HepG2 (cell line): ENCODE measurements at regions not wholly inside any gene's neighbourhood (a gene's known extent, or its start where the extent isn't known, plus 50 kb on each side); places are given as distances from the start of the nearest gene placed in this dataset.
"Not testable (repeated sequence)": the region's sequence is repeated elsewhere in the genome, so short reads cannot be mapped to it uniquely, and the experiment has no call there.

Experiments
- ATAC-seq: fragments of 200-7000 bp; cut with Tn5 transposase; 3 replicates; pipeline ENCODE4 v1.9.1; 2020; ENCODE audit warnings: mild to moderate bottlenecking, moderate library complexity
- BruUV-seq: library from RNA; stranded (reverse); fragments of 400-500 nt; replicated peaks from 2 replicates; lab custom pipeline; 2021; lab: Mats Ljungman, UMichigan
- CTCF ChIA-PET: fragments of 300-600 bp; formaldehyde crosslinking; extraction: SDS; loops from one replicate; lab custom pipeline; 2021; ENCODE audit warnings: low total read pairs, inconsistent platforms, low intra/inter-chr PET ratio; lab: Yijun Ruan, JAX
- POLR2A ChIA-PET: fragments of 350-600 bp; sonication (Branson Sonifier 250); formaldehyde crosslinking; loops from one replicate; lab custom pipeline; 2020; ENCODE audit warnings: antibody characterized with exemption, inconsistent platforms; lab: Yijun Ruan, JAX
- DNase-seq: peaks from one replicate; pipeline ENCODE4 v3.0.0-alpha.2; 2015; ENCODE audit warnings: low spot score
- FAIRE-seq: peaks from 3 replicates; lab custom pipeline; 2011; peaks lifted over from hg19 to GRCh38; lab: Jason Lieb, UNC
- H2AFZ ChIP-seq: one replicate; pipeline ENCODE4 v1.6.1; 2011; ENCODE audit warnings: low read length, inconsistent platforms
- H3K27ac ChIP-seq: fragments of 300-600 bp; 3 replicates; pipeline ENCODE4 v1.8.0; 2011; ENCODE audit warnings: mixed run types, mild to moderate bottlenecking, mixed read lengths, low read length, inconsistent platforms; ENCODE audit not compliant: insufficient read depth; ENCODE audit errors: extremely low read length
- H3K27me3 ChIP-seq, 2 experiments: fragments of 200-600 bp in 1 of 2; 2 replicates in 1 of 2; 3 replicates in 1 of 2; pipeline versions ENCODE4 v1.6.0 to v1.8.0; 2011; ENCODE audit warnings: low read length in 2 of 2, mild to moderate bottlenecking in 2 of 2, moderate library complexity in 2 of 2, inconsistent platforms in 1 of 2; ENCODE audit not compliant: insufficient read depth in 2 of 2, control insufficient read depth in 1 of 2
- H3K36me3 ChIP-seq, 2 experiments: fragments of 200-600 bp in 1 of 2; replicated peaks in 1 of 2; 2 replicates in 1 of 2; 3 replicates in 1 of 2; pipeline versions ENCODE4 v1.5.1 to v1.8.0; 2011; ENCODE audit warnings: low read length in 2 of 2, inconsistent platforms in 1 of 2; ENCODE audit not compliant: insufficient read depth in 2 of 2, control insufficient read depth in 1 of 2
- H3K4me1 ChIP-seq: 2 replicates; pipeline ENCODE4 v1.5.1; 2012; ENCODE audit warnings: low read length, inconsistent platforms; ENCODE audit not compliant: insufficient read depth
- H3K4me2 ChIP-seq: 2 replicates; pipeline ENCODE4 v1.6.0; 2011; ENCODE audit warnings: low read depth, low read length, inconsistent platforms
- H3K4me3 ChIP-seq, 3 experiments: fragments of 200-600 bp in 1 of 3; sonication (generic), shearing (Covaris generic) in 1 of 3; replicated peaks in 1 of 3; 2 replicates each; pipeline ENCODE4 v1.5.1; 2011 to 2016; ENCODE audit warnings: low read length in 3 of 3, inconsistent platforms in 2 of 3, low read depth in 2 of 3, mild to moderate bottlenecking in 2 of 3, control low read depth in 1 of 3, mixed read lengths in 1 of 3; ENCODE audit not compliant: insufficient read depth in 1 of 3
- H3K79me2 ChIP-seq: one replicate; pipeline ENCODE4 v1.6.1; 2011; ENCODE audit warnings: low read length, inconsistent platforms; ENCODE audit not compliant: insufficient read depth
- H3K9ac ChIP-seq: 2 replicates; pipeline ENCODE4 v1.6.0; 2011; ENCODE audit warnings: mild to moderate bottlenecking, low read depth, low read length, inconsistent platforms; ENCODE audit not compliant: insufficient read depth
- H3K9me3 ChIP-seq: 2 replicates; pipeline ENCODE4 v1.5.1; 2012; ENCODE audit warnings: mild to moderate bottlenecking, low read length
- H4K20me1 ChIP-seq: 2 replicates; pipeline ENCODE4 v1.6.0; 2011; ENCODE audit warnings: inconsistent platforms, mild to moderate bottlenecking, low read length, moderate library complexity; ENCODE audit not compliant: insufficient read depth
- WGBS: methylation state at CpG from one replicate; pipeline ENCODE4 v1.1.6; 2017; ENCODE audit warnings: low lambda C conversion rate; 5-methylcytosine and 5-hydroxymethylcytosine counted together
- in situ Hi-C: cut with HindIII; loops from 2 replicates; pipeline ENCODE4 v1.10.0; 2017; ENCODE audit warnings: low pct_unique_long_range_greater_than_20kb; ENCODE audit not compliant: extremely low pct_ligation_motif_present
- intact Hi-C: fragments of 100-400 bp; cut with micrococcal nuclease; formaldehyde crosslinking; loops from one replicate; pipeline ENCODE4 v1.10.0; 2022; ENCODE audit not compliant: unreplicated experiment

- H3K36me3 ChIP-seq, FAIRE-seq, H3K27ac ChIP-seq, H4K20me1 ChIP-seq, H2AFZ ChIP-seq, H3K79me2 ChIP-seq, H3K27me3 ChIP-seq, POLR2A ChIA-PET, H3K4me3 ChIP-seq, H3K4me1 ChIP-seq, DNase-seq, in situ Hi-C loops, intact Hi-C loops, CTCF ChIA-PET, H3K9me3 ChIP-seq, H3K4me2 ChIP-seq, BruUV-seq, H3K9ac ChIP-seq: not testable (repeated sequence)
- WGBS: no CpG with 5 or more reads among the region's 50 CpGs
- peak; percentile 10 for ATAC-seq
These were observed 88.4 kb downstream of the LIMS4 start for GRCh38 chr2:110384109-110384735.

- H3K4me1 ChIP-seq, H3K4me3 ChIP-seq, in situ Hi-C loops, H3K27ac ChIP-seq, H3K79me2 ChIP-seq, H2AFZ ChIP-seq, POLR2A ChIA-PET, intact Hi-C loops, H3K27me3 ChIP-seq, DNase-seq, H3K4me2 ChIP-seq, H3K9ac ChIP-seq, FAIRE-seq, H4K20me1 ChIP-seq, H3K9me3 ChIP-seq, BruUV-seq, CTCF ChIA-PET, H3K36me3 ChIP-seq: not testable (repeated sequence)
- ATAC-seq: peak; percentile 95
- no CpG with 5 or more reads among the region's 75 CpGs for WGBS
These were observed 89.2 kb downstream of the LIMS4 start for GRCh38 chr2:110383163-110384048.

DNA sequence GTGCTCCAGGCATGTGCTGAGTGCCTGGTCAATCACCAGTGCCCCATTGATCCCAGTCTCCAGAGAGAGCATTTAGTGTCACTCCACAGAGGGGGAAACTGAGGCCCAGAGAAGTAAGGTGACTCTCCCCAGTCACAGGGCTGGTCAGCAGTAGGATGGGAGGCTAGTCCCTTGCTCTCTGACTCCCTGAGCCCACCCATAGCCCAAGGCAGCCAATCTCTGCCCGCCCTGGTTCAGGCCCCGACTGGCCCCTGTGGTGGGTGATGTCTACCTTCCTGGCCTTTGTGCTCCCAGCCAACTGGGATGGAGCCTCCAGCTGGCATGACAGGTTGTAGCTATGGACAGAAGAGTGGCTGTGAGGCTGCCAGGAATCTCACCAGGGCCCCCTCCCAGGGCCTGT, 99.1 kb downstream of the LIMS4 start:
- FAIRE-seq, in situ Hi-C loops, H3K4me2 ChIP-seq, H3K79me2 ChIP-seq, H4K20me1 ChIP-seq, POLR2A ChIA-PET, H3K4me1 ChIP-seq, CTCF ChIA-PET, H3K9ac ChIP-seq, H3K27ac ChIP-seq, H3K9me3 ChIP-seq, DNase-seq, H2AFZ ChIP-seq, ATAC-seq, intact Hi-C loops, BruUV-seq, H3K36me3 ChIP-seq, H3K4me3 ChIP-seq, H3K27me3 ChIP-seq: not testable (repeated sequence)
- WGBS: 100% methylated on average over 2 of the region's 2 CpGs
